Fibroblast of pulmonary artery (primary cell): ENCODE measurements at regions not wholly inside any gene's neighbourhood (a gene's known extent, or its start where the extent isn't known, plus 50 kb on each side); places are given as distances from the start of the nearest gene placed in this dataset.
"Not testable (repeated sequence)": the region's sequence is repeated elsewhere in the genome, so short reads cannot be mapped to it uniquely, and the experiment has no call there.

Experiments
- DNase-seq: peaks from one replicate; pipeline ENCODE4 v3.0.0-alpha.2; 2010; ENCODE audit warnings: low read depth
- H3K4me3 ChIP-seq: replicated peaks from 2 replicates; pipeline ENCODE4 v1.5.1; 2011; ENCODE audit warnings: low read depth, mild to moderate bottlenecking, control low read depth, low read length, moderate library complexity
- TF ChIP-seq, protein P1 (sequence below): IDR thresholded peaks from 2 replicates; pipeline ENCODE4 v1.5.1; 2011; ENCODE audit warnings: mild to moderate bottlenecking, control low read depth, low read length, inconsistent platforms; ENCODE audit errors: missing control alignments

DNA sequence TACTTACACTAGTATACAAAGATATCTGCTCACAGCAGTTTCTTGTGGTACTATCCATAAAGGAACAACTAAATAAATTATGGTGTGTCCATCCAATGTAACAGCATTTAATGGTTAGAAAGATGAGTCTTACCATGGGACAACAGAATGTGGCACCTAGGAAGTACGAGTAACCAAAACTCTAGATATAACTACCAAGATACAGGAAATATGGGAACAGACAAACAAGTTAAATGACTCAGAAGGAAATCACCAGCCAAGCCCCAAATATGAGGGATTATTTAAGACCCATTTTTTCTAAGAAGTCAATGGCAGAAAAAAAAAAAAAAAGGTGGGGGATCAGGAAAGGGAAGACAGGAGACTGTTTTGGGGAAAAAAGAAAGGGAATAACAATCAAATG is 294.8 kb downstream of the PRELID2 start:
- TF ChIP-seq, protein P1, sequence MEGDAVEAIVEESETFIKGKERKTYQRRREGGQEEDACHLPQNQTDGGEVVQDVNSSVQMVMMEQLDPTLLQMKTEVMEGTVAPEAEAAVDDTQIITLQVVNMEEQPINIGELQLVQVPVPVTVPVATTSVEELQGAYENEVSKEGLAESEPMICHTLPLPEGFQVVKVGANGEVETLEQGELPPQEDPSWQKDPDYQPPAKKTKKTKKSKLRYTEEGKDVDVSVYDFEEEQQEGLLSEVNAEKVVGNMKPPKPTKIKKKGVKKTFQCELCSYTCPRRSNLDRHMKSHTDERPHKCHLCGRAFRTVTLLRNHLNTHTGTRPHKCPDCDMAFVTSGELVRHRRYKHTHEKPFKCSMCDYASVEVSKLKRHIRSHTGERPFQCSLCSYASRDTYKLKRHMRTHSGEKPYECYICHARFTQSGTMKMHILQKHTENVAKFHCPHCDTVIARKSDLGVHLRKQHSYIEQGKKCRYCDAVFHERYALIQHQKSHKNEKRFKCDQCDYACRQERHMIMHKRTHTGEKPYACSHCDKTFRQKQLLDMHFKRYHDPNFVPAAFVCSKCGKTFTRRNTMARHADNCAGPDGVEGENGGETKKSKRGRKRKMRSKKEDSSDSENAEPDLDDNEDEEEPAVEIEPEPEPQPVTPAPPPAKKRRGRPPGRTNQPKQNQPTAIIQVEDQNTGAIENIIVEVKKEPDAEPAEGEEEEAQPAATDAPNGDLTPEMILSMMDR = no peak

DNA sequence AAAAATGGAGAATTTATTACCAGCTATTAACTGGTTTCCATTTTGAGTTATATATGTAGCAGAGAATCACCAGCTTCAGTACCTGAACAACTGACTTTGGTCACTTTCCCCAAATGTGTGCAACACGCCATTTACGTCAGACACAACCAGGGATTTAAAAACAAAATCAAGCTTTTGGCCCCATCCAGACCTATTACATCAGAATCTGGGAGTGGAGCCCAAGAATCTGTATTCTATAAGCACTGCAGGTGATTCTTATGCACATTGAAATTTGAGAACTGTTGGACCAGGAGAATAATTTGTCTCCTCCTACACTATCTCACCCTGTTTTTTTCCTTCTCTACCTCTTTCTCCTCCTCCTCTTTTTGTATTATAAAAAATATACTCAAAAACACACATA is 295.9 kb downstream of the PRELID2 start:
- TF ChIP-seq, protein P1 = no peak
- H3K4me3 ChIP-seq = no peak overlapping the region
- no peak for DNase-seq

More for the DNA sequence above, 294.8 kb downstream of the PRELID2 start:
- no peak overlapping the region for H3K4me3 ChIP-seq
- peak; percentile 21 for DNase-seq

DNA sequence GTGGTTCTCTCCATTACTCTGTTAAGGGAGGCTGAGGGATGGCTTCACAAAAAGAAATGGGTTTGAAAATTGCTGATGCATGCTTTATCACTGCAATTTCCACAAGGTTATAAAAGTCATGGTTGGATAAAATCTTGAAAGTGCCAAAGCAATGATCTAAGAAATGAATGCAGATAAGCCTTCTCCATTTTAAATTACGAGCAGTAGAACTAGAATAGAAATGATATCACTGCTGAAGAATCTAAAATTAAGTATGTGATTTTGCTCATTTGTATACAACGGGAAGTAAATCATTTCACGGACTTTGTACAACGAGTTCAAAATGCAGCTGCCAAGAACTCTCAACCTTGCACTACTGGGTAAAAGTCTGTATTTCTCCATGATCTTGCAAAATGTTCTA is 299.0 kb downstream of the PRELID2 start:
- TF ChIP-seq, protein P1 = no peak
- peak; percentile 14 for DNase-seq

DNA sequence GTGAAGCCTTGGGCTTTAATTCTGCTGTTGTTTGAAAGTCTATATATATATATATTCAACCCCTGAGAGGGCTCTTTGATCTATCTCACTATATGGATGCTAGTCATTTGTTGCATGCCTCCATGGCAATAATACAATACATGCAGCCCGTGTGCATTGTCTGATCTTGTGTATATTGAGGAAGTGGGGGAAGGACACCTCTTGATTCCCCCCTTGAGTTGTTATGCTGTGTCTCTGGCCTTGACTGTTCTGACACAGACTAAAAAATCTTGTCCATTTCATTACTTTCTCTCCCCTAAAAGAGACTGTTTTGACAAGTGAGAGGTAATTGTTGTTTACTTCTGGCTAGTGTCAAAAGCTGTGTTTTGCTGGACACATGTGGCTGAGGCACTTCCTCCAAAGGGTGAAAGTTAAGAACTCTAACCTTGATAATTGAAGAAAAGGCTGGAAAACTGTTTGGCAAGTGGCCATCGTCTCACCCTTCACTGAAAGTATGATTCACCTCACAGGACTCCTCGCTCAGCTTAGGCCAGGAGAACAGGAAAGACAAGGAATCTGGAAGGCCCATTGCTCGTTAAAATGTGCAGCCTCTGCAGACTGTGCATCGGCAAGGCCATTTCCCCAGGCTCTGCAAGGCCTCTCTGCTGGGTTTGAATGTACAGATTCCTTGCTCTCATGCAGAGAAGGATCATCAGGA is 304.0 kb downstream of the PRELID2 start:
- peak; percentile 88 for DNase-seq
- TF ChIP-seq, protein P1 = no peak
- no peak overlapping the region for H3K4me3 ChIP-seq

More for the DNA sequence above, 299.0 kb downstream of the PRELID2 start:
- no peak overlapping the region for H3K4me3 ChIP-seq

DNA sequence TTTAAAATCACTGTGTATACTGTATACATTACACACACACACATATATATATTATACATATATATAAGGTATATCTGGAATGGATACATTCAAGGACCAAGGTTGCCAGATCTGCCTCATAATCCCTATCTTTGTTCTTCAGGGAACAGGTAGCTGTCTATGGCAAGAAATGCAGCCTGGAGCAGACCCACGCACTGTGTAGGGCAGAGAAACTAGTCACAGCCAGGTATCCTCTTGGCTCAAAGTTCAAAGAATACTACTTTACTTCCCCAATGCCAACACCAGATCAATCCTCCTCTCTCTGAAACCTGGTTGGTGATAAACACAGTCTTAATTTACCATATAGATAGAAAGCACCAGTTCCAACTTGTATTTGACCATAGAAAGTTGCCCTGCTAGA is 313.6 kb downstream of the PRELID2 start:
- H3K4me3 ChIP-seq = no peak overlapping the region
- TF ChIP-seq, protein P1 = no peak
- DNase-seq = no peak

DNA sequence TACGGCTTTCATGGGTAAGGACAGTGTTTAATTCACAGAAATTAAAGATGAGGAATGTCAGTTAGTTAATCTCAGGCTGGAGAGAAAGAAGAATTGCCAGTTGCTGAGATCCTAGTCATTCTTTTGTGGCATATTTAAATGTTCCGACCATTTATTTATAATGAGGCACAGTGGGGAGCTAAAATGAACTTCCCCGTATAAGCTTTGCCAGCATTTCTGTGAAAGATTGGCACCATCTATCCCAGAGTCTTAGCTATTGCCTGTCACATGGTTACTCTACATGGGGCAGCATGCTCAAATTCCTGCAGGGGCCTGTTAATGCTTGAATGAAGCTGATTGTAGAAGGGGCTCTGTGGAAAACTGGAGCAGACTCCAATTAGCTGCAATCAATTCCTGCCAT is 314.1 kb downstream of the PRELID2 start:
- TF ChIP-seq, protein P1 = no peak
- no peak overlapping the region for H3K4me3 ChIP-seq

DNA sequence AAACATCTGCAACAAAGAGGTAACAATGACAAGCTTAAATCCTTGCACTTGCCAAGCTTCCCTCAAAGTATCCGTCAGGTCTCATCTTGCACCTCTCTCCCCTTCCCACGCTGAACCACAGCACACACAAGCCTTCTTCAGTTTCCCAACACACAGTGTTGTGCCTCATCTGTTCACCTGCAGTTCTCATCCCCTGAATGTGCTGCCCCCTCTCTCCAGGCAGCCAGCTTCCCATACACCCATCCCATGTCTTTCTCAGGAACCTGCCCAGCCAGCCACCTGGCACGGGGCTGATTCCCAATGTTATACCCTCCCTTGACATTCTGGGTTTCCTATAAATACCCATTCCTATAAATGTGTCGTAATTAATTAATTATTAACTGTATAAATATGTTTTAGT is 314.8 kb downstream of the PRELID2 start:
- no peak overlapping the region for H3K4me3 ChIP-seq
- TF ChIP-seq, protein P1 = no peak
- no peak for DNase-seq

More for the DNA sequence above, 314.1 kb downstream of the PRELID2 start:
- DNase-seq = no peak

DNA sequence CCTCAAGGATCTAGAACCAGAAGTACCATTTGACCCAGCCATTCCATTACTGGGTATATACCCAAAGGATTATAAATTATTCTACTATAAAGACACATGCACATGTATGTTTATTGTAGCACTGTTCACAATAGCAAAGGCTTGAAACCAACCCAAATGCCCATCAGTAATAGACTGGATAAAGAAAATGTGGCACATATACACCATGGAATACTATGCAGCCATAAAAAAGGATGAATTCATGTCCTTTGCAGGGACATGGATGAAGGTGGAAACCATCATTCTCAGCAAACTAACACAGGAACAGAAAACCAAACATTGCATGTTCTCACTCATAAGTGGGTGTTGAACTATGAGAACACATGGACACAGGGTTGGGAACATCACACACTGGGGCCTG is 317.6 kb downstream of the PRELID2 start:
- DNase-seq, H3K4me3 ChIP-seq: not testable (repeated sequence)
